GM23338 (cell line): ENCODE measurements at regions not wholly inside any gene's neighbourhood (a gene's known extent, or its start where the extent isn't known, plus 50 kb on each side); places are given as distances from the start of the nearest gene placed in this dataset.
"Not testable (repeated sequence)": the region's sequence is repeated elsewhere in the genome, so short reads cannot be mapped to it uniquely, and the experiment has no call there.

Source experiments
- ATAC-seq: fragments of 200-7000 bp; cut with Tn5 transposase; 3 replicates; pipeline ENCODE4 v1.9.1; 2020
- DNase-seq: peaks from one replicate; pipeline ENCODE4 v3.0.0-alpha.2; 2015; ENCODE audit warnings: low spot score
- H2AFZ ChIP-seq: fragments of 200-600 bp; sonication (generic); 2 replicates; pipeline ENCODE4 v1.8.0; 2016; ENCODE audit warnings: antibody characterized with exemption, mild to moderate bottlenecking, moderate library complexity
- H3F3A ChIP-seq: fragments of 200-600 bp; sonication (generic); replicated peaks from 2 replicates; pipeline ENCODE4 v1.8.0; 2017; ENCODE audit warnings: antibody characterized with exemption, mixed run types, low read depth
- H3K27ac ChIP-seq: fragments of 200-600 bp; sonication (generic); 2 replicates; pipeline ENCODE4 v1.6.1; 2016; ENCODE audit warnings: low read depth
- H3K27me3 ChIP-seq: fragments of 200-600 bp; sonication (generic); 2 replicates; pipeline ENCODE4 v1.8.0; 2016; ENCODE audit warnings: mild to moderate bottlenecking, mixed run types, moderate library complexity; ENCODE audit not compliant: insufficient read depth
- H3K36me3 ChIP-seq: fragments of 200-600 bp; sonication (generic); 2 replicates; pipeline ENCODE4 v1.8.0; 2016; ENCODE audit warnings: mild to moderate bottlenecking; ENCODE audit not compliant: insufficient read depth
- H3K4me1 ChIP-seq: fragments of 200-600 bp; sonication (generic); 2 replicates; pipeline ENCODE4 v1.8.0; 2016; ENCODE audit warnings: mild to moderate bottlenecking, moderate library complexity; ENCODE audit not compliant: insufficient read depth
- H3K4me2 ChIP-seq: fragments of 200-600 bp; sonication (generic); 2 replicates; pipeline ENCODE4 v1.7.1; 2017; ENCODE audit warnings: mixed run types
- H3K4me3 ChIP-seq: fragments of 200-600 bp; sonication (generic); 2 replicates; pipeline ENCODE4 v1.6.1; 2016; ENCODE audit warnings: mixed run types
- H3K79me2 ChIP-seq: fragments of 200-600 bp; sonication (generic); replicated peaks from 2 replicates; pipeline ENCODE4 v1.8.0; 2017; ENCODE audit warnings: mild to moderate bottlenecking; ENCODE audit not compliant: insufficient read depth
- H3K9me2 ChIP-seq: fragments of 200-600 bp; sonication (generic); 2 replicates; pipeline ENCODE4 v1.8.0; 2017; ENCODE audit not compliant: insufficient read depth
- H4K20me1 ChIP-seq: fragments of 200-600 bp; sonication (generic); replicated peaks from 2 replicates; pipeline ENCODE4 v1.8.0; 2017; ENCODE audit warnings: mild to moderate bottlenecking; ENCODE audit not compliant: insufficient read depth
- H3K27ac Mint-ChIP-seq: 2 replicates; pipeline ENCODE4 v1.8.0; 2020; ENCODE audit warnings: inconsistent platforms, mild to moderate bottlenecking, moderate library complexity, mixed read lengths
- H3K27me3 Mint-ChIP-seq: 3 replicates; pipeline ENCODE4 v1.8.0; 2022; ENCODE audit warnings: low read depth, mild to moderate bottlenecking, moderate library complexity, mixed read lengths, inconsistent platforms; ENCODE audit not compliant: insufficient read depth, poor library complexity
- H3K36me3 Mint-ChIP-seq: 3 replicates; pipeline ENCODE4 v1.8.0; 2021; ENCODE audit warnings: low read depth, mild to moderate bottlenecking, inconsistent platforms, moderate library complexity, mixed read lengths
- H3K4me1 Mint-ChIP-seq: 3 replicates; pipeline ENCODE4 v1.8.0; 2020; ENCODE audit warnings: mild to moderate bottlenecking, inconsistent platforms, mixed read lengths
- H3K4me3 Mint-ChIP-seq: 3 replicates; pipeline ENCODE4 v1.8.0; 2021; ENCODE audit warnings: moderate library complexity, mild to moderate bottlenecking, inconsistent platforms, mixed read lengths
- H3K9me3 Mint-ChIP-seq: 3 replicates; pipeline ENCODE4 v1.8.0; 2020; ENCODE audit warnings: moderate library complexity, mild to moderate bottlenecking, inconsistent platforms, mixed read lengths
- CREB1 ChIP-seq: fragments of 250-450 bp; sonication (Bioruptor Pico); IDR thresholded peaks from 2 replicates; pipeline ENCODE4 v1.5.0; 2020; ENCODE audit warnings: low read depth, mild to moderate bottlenecking, moderate library complexity
- CTCF ChIP-seq, 2 experiments: fragments of 200-600 bp in 1 of 2; sonication (generic) in 1 of 2; conservative IDR thresholded peaks; 2 replicates each; pipeline versions ENCODE4 v1.5.1 to v1.6.1; 2016 to 2017; ENCODE audit warnings: antibody characterized with exemption in 2 of 2, low read depth in 2 of 2, mild to moderate bottlenecking in 2 of 2, moderate library complexity in 1 of 2
- ETS1 ChIP-seq: IDR thresholded peaks from 2 replicates; pipeline ENCODE4 v1.6.1; 2016; ENCODE audit warnings: antibody characterized with exemption
- JUNB ChIP-seq: IDR thresholded peaks from one replicate; pipeline ENCODE4 v1.6.1; 2016; ENCODE audit warnings: antibody characterized with exemption; ENCODE audit not compliant: unreplicated experiment
- NANOG ChIP-seq: IDR thresholded peaks from 2 replicates; pipeline ENCODE4 v1.6.1; 2016; ENCODE audit warnings: antibody characterized with exemption, borderline replicate concordance
- POLR2AphosphoS5 ChIP-seq: IDR thresholded peaks from 2 replicates; pipeline ENCODE4 v1.6.1; 2016; ENCODE audit warnings: antibody characterized with exemption, low read depth
- REST ChIP-seq: IDR thresholded peaks from one replicate; pipeline ENCODE4 v1.6.1; 2018; ENCODE audit warnings: antibody characterized with exemption; ENCODE audit not compliant: unreplicated experiment
- STAT1 ChIP-seq: IDR thresholded peaks from one replicate; pipeline ENCODE4 v1.6.1; 2016; ENCODE audit warnings: antibody characterized with exemption; ENCODE audit not compliant: unreplicated experiment
- ZNF114 ChIP-seq: fragments of 250-450 bp; sonication (Bioruptor Pico); IDR thresholded peaks from 2 replicates; pipeline ENCODE4 v1.5.0; 2020; ENCODE audit warnings: mild to moderate bottlenecking, moderate library complexity
- ZNF331 ChIP-seq: fragments of 250-450 bp; sonication (Bioruptor Pico); IDR thresholded peaks from 2 replicates; pipeline ENCODE4 v1.5.0; 2020; ENCODE audit warnings: low read depth, mild to moderate bottlenecking, moderate library complexity
- ZNF462 ChIP-seq: fragments of 250-450 bp; sonication (Bioruptor Pico); IDR thresholded peaks from 2 replicates; pipeline ENCODE4 v1.5.0; 2020; ENCODE audit warnings: mild to moderate bottlenecking, moderate library complexity

GRCh38 chr4:107772269-107772668, 52.2 kb upstream of the PAPSS1 start:
- not testable (repeated sequence) for H3K4me2 ChIP-seq, H3K27ac ChIP-seq, H3K4me1 ChIP-seq, H3K27ac Mint-ChIP-seq, H3K27me3 ChIP-seq, ATAC-seq, H4K20me1 ChIP-seq, H3K4me3 ChIP-seq, H3F3A ChIP-seq, H3K27me3 Mint-ChIP-seq, DNase-seq, H3K79me2 ChIP-seq, H3K36me3 ChIP-seq, H3K4me1 Mint-ChIP-seq, H3K9me2 ChIP-seq, H2AFZ ChIP-seq, H3K4me3 Mint-ChIP-seq
- Mint-ChIP-seq H3K9me3 (peaks cover 56% of the 10 kb centered on the region), H3K36me3 (peaks cover 33% of the 10 kb centered on the region)

GRCh38 chr4:107774681-107775080, 50.1 kb upstream of the SGMS2 start:
- H2AFZ ChIP-seq, result no peak overlapping the region
- no peaks in the 10 kb centered on the region for H3K79me2 ChIP-seq
- Mint-ChIP-seq H3K4me3 (no peak overlapping the region), H3K4me1 (no peaks in the 10 kb centered on the region), H3K27me3 (no peaks in the 10 kb centered on the region), H3K36me3 (peaks cover 39% of the 10 kb centered on the region), H3K27ac (no peak overlapping the region), H3K9me3 (peaks cover 70% of the 10 kb centered on the region)
- no peaks in the 10 kb centered on the region for H4K20me1 ChIP-seq
- ATAC-seq (no peak), DNase-seq (no peak)
- H3K4me1 ChIP-seq, result no peaks in the 10 kb centered on the region
- no peaks in the 10 kb centered on the region for H3K27me3 ChIP-seq
- no peak overlapping the region for H3K4me2 ChIP-seq
- H3K36me3 ChIP-seq, result peaks cover 4% of the 10 kb centered on the region; the same call in 1 of the 2 replicates
- no peak overlapping the region for H3K27ac ChIP-seq
- H3F3A ChIP-seq, result no peaks in the 10 kb centered on the region
- 0 out of 2 replicates have a peak, but pooled peaks cover 5% of the 10 kb centered on the region for H3K9me2 ChIP-seq
- no peak overlapping the region for H3K4me3 ChIP-seq
- no peak for TF ChIP-seq POLR2AphosphoS5
- no peak for TF ChIP-seq ZNF114 (CRISPR knock-in tag)
- no peak for TF ChIP-seq CTCF (conservative IDR thresholded peaks at IDR 0.05; ENCODE audit: low read depth in 2 of 2)
- TF ChIP-seq STAT1, result no peak
- TF ChIP-seq ZNF462 (CRISPR knock-in tag), result no peak
- TF ChIP-seq JUNB, result no peak
- TF ChIP-seq REST, result no peak
- TF ChIP-seq ZNF331 (CRISPR knock-in tag), result no peak
- no peak for TF ChIP-seq ETS1
- TF ChIP-seq CREB1, result no peak
- TF ChIP-seq NANOG, result no peak
